MM.1S (cell line): ENCODE measurements at regions not wholly inside any gene's neighbourhood (a gene's known extent, or its start where the extent isn't known, plus 50 kb on each side); places are given as distances from the start of the nearest gene placed in this dataset.

Source experiments
- DNase-seq: peaks from one replicate; pipeline ENCODE4 v3.0.0-alpha.2; 2015
- H2AFZ ChIP-seq: fragments of 300-600 bp; sonication (generic); 2 replicates; pipeline ENCODE4 v1.6.0; 2016; ENCODE audit warnings: antibody characterized with exemption, low read length
- H3F3A ChIP-seq: fragments of 300-600 bp; sonication (generic); 2 replicates; pipeline ENCODE4 v1.6.1; 2016; ENCODE audit warnings: mild to moderate bottlenecking, antibody characterized with exemption, low read length, moderate library complexity, mixed read lengths; ENCODE audit not compliant: insufficient read depth
- H3K27ac ChIP-seq: fragments of 300-600 bp; sonication (generic); 2 replicates; pipeline ENCODE4 v1.5.1; 2016; ENCODE audit warnings: mild to moderate bottlenecking, low read length
- H3K27me3 ChIP-seq: fragments of 300-600 bp; sonication (generic); replicated peaks from 2 replicates; pipeline ENCODE4 v1.6.0; 2016; ENCODE audit warnings: low read length; ENCODE audit not compliant: insufficient read depth
- H3K36me3 ChIP-seq: fragments of 300-600 bp; sonication (generic); replicated peaks from 2 replicates; pipeline ENCODE4 v1.6.1; 2016; ENCODE audit warnings: mild to moderate bottlenecking, low read length, mixed read lengths; ENCODE audit not compliant: insufficient read depth
- H3K4me1 ChIP-seq: fragments of 300-600 bp; sonication (generic); 2 replicates; pipeline ENCODE4 v1.6.1; 2016; ENCODE audit warnings: low read length, mixed read lengths
- H3K4me2 ChIP-seq: fragments of 300-600 bp; sonication (generic); 2 replicates; pipeline ENCODE4 v1.6.0; 2016; ENCODE audit warnings: low read depth, low read length
- H3K4me3 ChIP-seq: fragments of 300-600 bp; sonication (generic); 2 replicates; pipeline ENCODE4 v1.5.1; 2016; ENCODE audit warnings: low read length, mixed read lengths
- H3K79me2 ChIP-seq: fragments of 300-600 bp; sonication (generic); 2 replicates; pipeline ENCODE4 v1.6.1; 2016; ENCODE audit warnings: mixed run types, low read length, mixed read lengths
- H3K9ac ChIP-seq: fragments of 300-600 bp; sonication (generic); 2 replicates; pipeline ENCODE4 v1.6.1; 2016; ENCODE audit warnings: low read length, mixed read lengths
- H3K9me2 ChIP-seq: fragments of 300-600 bp; sonication (generic); replicated peaks from 2 replicates; pipeline ENCODE4 v1.6.1; 2016; ENCODE audit warnings: mild to moderate bottlenecking, low read length, mixed read lengths; ENCODE audit not compliant: insufficient read depth
- H3K9me3 ChIP-seq: fragments of 300-600 bp; sonication (generic); replicated peaks from 2 replicates; pipeline ENCODE4 v1.6.1; 2016; ENCODE audit warnings: mild to moderate bottlenecking, low read length, mixed read lengths; ENCODE audit not compliant: insufficient read depth
- H4K20me1 ChIP-seq: fragments of 300-600 bp; sonication (generic); 2 replicates; pipeline ENCODE4 v1.6.1; 2016; ENCODE audit warnings: mild to moderate bottlenecking, low read length, moderate library complexity, mixed read lengths; ENCODE audit not compliant: insufficient read depth
- CTCF ChIP-seq: fragments of 300-600 bp; sonication (generic); IDR thresholded peaks from 2 replicates; pipeline ENCODE4 v1.5.1; 2016; ENCODE audit warnings: antibody characterized with exemption, low read length, mixed read lengths
- EZH2 ChIP-seq: fragments of 300-600 bp; sonication (generic); optimal IDR thresholded peaks from 2 replicates; pipeline ENCODE3; 2017; ENCODE audit warnings: low read depth, mild to moderate bottlenecking, antibody characterized with exemption, low read length, mixed read lengths
- EZH2phosphoT487 ChIP-seq: fragments of 300-600 bp; sonication (generic); IDR thresholded peaks from 2 replicates; pipeline ENCODE4 v1.6.1; 2018; ENCODE audit warnings: antibody characterized with exemption, low read length

GRCh38 chr7:142414915-142415314 lies 157.1 kb upstream of the PRSS58 start:
- Histone ChIP-seq H2AFZ (no peak overlapping the region), H3K27ac (no peak overlapping the region), H3F3A (no peaks in the 10 kb centered on the region), H3K36me3 (no peaks in the 10 kb centered on the region), H4K20me1 (no peaks in the 10 kb centered on the region), H3K4me1 (peaks cover 10% of the 10 kb centered on the region), H3K79me2 (no peaks in the 10 kb centered on the region), H3K4me3 (no peak overlapping the region), H3K9me2 (no peaks in the 10 kb centered on the region), H3K9me3 (no peaks in the 10 kb centered on the region), H3K9ac (no peak overlapping the region), H3K4me2 (no peak overlapping the region), H3K27me3 (no peaks in the 10 kb centered on the region)
- TF ChIP-seq EZH2 (no peak), EZH2phosphoT487 (no peak), CTCF (no peak)
- DNase-seq = no peak

GRCh38 chr7:142414135-142414534 lies 156.3 kb upstream of the PRSS58 start:
- TF ChIP-seq CTCF (no peak), EZH2 (no peak), EZH2phosphoT487 (no peak)
- Histone ChIP-seq H3K4me2 (no peak overlapping the region), H2AFZ (no peak overlapping the region), H3K4me1 (peaks cover 10% of the 10 kb centered on the region), H3K79me2 (no peaks in the 10 kb centered on the region), H3K9me3 (no peaks in the 10 kb centered on the region), H3K27ac (no peak overlapping the region), H3K4me3 (no peak overlapping the region), H3F3A (no peaks in the 10 kb centered on the region), H3K36me3 (no peaks in the 10 kb centered on the region), H3K27me3 (no peaks in the 10 kb centered on the region), H4K20me1 (no peaks in the 10 kb centered on the region), H3K9ac (no peak overlapping the region), H3K9me2 (no peaks in the 10 kb centered on the region)
- no peak for DNase-seq

GRCh38 chr7:142413280-142414000 lies 155.6 kb upstream of the PRSS58 start:
- H3K4me2 ChIP-seq = no peak overlapping the region
- peak overlapping the region; percentile 82 for H2AFZ ChIP-seq

More at GRCh38 chr7:142413280-142414000, 155.6 kb upstream of the PRSS58 start:
- Histone ChIP-seq H3K79me2 (no peaks in the 10 kb centered on the region), H3K4me3 (no peak overlapping the region), H3K9ac (no peak overlapping the region), H3K27me3 (no peaks in the 10 kb centered on the region), H3K9me3 (no peaks in the 10 kb centered on the region), H3K27ac (no peak overlapping the region), H3F3A (no peaks in the 10 kb centered on the region), H4K20me1 (no peaks in the 10 kb centered on the region), H3K9me2 (no peaks in the 10 kb centered on the region), H3K36me3 (no peaks in the 10 kb centered on the region), H3K4me1 (peaks cover 17% of the 10 kb centered on the region)
- no peak for DNase-seq
- TF ChIP-seq CTCF (no peak), EZH2 (no peak), EZH2phosphoT487 (no peak)
